ENCODE measurements at regions not wholly inside any gene's neighbourhood (a gene's known extent, or its start where the extent isn't known, plus 50 kb on each side); places are given as distances from the start of the nearest gene placed in this dataset.
A peak's percentile ranks its signal among the peaks of the same experiment; 100 is the strongest.

DNA sequence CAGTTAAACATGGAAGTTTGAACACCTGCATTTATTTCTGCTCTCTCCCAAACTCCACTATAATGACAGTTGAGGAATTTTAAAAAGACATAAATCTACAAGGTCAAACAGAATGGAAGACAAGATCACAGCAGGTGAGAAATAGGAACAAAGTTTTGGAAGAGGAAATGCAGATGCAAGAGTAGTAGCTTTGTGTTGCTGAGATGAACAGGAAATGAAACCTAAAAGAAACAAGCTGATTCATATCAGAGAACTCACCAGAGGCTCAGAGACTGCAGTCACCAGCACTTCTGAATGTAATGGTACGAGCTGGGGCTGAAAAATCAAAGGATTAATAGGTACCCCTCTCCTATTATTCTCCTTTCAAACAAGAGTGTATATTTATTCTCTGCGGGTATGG lies 459.9 kb downstream of the RAP2B start:
- Mint-ChIP-seq H3K36me3 (no peaks in the 10 kb centered on the region), H3K27me3 (no peaks in the 10 kb centered on the region), H3K4me1 (peaks cover 24 to 44% (median 42%) of the 10 kb centered on the region in 4 donors), H3K27ac (peak overlapping the region in 5 of 10 donors; percentile 44 to 88 (median 73)), H3K4me3 (peak overlapping the region in 9 of 10 donors; percentile 11 to 68 (median 52)), H3K9me3 (peaks cover 0 to 9% (median 0%) of the 10 kb centered on the region in 9 donors)
- POLR2A ChIA-PET, result interaction anchor here (0.5 to 1.9 kb wide), 2 partner anchors 219 to 461 kb away, joined by 6 to 7 read pairs; no protein-coding TSS in a partner anchor
- DNase-seq (peak in 2 of 10 donors; percentile 15 to 21), ATAC-seq (peak in 1 of 2 donors; percentile 54)

DNA sequence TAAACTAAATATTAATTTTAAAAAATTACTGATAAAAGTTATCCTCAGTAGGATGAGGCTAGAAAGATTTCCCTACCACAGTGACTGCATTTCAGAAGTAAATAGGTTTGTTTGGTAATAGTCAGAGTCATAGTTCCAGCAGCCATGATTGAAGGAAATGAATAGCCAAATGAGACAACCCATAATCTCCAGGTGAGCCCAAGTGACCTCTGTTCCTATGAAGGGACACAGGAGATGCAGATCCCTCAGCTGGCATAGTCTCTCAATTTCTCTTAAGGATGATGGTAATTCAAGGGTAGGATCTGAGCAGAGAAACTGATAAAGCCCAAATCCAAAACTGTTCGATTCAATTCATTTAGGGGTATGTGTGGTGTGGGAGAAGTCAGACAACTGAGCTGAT lies 461.8 kb downstream of the RAP2B start:
- H3K4me3 Mint-ChIP-seq, result peak overlapping the region in 8 of 10 donors; percentile 24 to 69 (median 58)
- H3K4me1 Mint-ChIP-seq, result peaks cover 26 to 56% (median 50%) of the 10 kb centered on the region in 4 donors

DNA sequence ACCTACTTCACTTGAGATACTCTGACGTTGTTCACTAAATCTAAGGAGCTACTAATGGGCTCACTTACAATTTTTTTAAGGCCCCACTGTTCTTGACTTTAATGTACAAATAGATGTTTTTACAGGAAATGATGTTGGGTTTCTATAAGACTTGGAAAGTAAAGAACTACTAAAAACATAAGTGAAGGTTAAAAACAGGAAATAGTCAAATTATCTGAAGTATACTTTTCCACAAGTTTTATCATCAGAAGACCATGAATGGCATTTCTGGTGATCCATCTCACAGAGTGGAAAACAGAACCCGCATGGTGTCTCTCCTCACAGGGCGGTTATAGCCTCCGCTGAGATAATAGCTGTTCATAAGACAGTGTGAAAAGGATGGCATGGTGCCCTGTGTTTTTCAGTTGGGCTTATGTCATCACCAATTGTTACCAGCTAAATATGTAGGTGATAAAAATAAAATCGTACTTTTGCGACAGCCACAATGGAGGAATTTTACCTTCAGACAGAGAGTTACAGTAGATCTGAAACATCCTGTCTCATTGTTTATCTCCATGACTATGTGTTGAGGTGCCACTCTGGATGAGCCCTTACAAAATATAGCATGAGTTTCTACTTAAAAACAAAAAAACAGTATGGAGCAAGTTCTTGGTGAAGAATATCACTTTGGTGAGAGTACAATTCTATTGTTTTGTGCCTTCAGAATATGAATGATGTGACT lies 462.4 kb downstream of the RAP2B start:
- H3K36me3 Mint-ChIP-seq, result no peaks in the 10 kb centered on the region
- DNase-seq, result peak in 7 of 10 donors; percentile 5 to 63 (median 32)
- H3K4me1 Mint-ChIP-seq, result peaks cover 26 to 59% (median 53%) of the 10 kb centered on the region in 4 donors
- peak overlapping the region in 9 of 10 donors; percentile 9 to 69 (median 55) for H3K4me3 Mint-ChIP-seq
- peaks cover 0 to 9% (median 0%) of the 10 kb centered on the region in 9 donors for H3K9me3 Mint-ChIP-seq
- H3K27ac Mint-ChIP-seq, result peak overlapping the region; percentile 44 to 93 (median 82)
- POLR2A ChIA-PET, result interaction anchor here (0.7 to 1.2 kb wide), 2 partner anchors 461 to 463 kb away, joined by 3 to 7 read pairs; no protein-coding TSS in a partner anchor
- H3K27me3 Mint-ChIP-seq, result no peaks in the 10 kb centered on the region
- ATAC-seq, result peak; percentile 76 to 79

More for the DNA sequence above, 461.8 kb downstream of the RAP2B start:
- POLR2A ChIA-PET, result interaction anchor here (0.7 to 1.2 kb wide), 2 partner anchors 460 to 463 kb away, joined by 3 to 7 read pairs; no protein-coding TSS in a partner anchor
- no peak for DNase-seq
- Mint-ChIP-seq H3K27me3 (no peaks in the 10 kb centered on the region), H3K9me3 (peaks cover 0 to 9% (median 0%) of the 10 kb centered on the region in 9 donors), H3K27ac (peak overlapping the region; percentile 44 to 93 (median 82)), H3K36me3 (no peaks in the 10 kb centered on the region)
- no peak for ATAC-seq

DNA sequence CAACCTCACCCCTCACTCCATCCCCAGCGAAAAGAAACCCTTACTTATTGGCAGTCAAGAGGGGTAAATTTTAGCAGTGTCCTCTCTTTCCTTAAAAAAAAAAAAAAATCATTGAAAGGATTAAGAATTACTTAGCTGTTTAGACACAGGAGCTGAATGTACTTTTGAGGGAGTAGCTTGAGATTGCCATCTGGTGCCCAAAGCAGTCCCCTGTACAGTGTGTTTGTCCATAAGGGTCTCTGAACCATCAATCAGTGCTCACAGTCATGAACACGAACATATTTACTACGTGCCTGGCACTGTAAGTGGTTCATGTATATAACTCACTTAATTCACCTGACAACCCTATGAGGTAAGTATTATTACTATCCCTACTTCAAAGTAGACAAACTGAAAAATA lies 463.5 kb downstream of the RAP2B start:
- POLR2A ChIA-PET, result interaction anchor here (0.9 kb wide), 1 partner anchor 9 kb away, joined by 4 read pairs; no protein-coding TSS in a partner anchor
- Mint-ChIP-seq H3K9me3 (peaks cover 0 to 9% (median 0%) of the 10 kb centered on the region in 9 donors), H3K27ac (peak overlapping the region in 2 of 10 donors; percentile 11 to 40), H3K4me3 (no peak overlapping the region), H3K36me3 (no peaks in the 10 kb centered on the region), H3K4me1 (peaks cover 31 to 62% (median 54%) of the 10 kb centered on the region in 4 donors), H3K27me3 (no peaks in the 10 kb centered on the region)
- ATAC-seq, result no peak
- DNase-seq, result no peak

DNA sequence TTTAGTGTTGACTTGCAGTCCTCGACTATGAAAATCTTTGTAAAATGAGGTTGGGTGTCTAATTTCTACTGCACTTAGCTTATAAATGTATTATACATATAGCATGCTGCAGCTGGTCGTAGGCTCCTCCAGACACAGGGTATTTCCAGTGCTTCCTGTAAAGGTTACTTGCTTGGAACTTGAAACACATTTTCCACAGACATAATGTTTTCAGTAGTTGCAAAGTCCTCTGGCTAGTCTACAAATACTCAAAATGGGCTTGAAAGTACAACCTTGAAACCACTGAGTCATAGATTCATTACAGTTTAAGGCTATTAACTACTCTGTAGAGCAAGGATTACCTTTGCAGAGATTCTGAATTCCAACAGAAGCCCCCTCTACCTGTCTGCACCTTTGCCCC lies 464.1 kb downstream of the RAP2B start:
- POLR2A ChIA-PET, result no interaction called here
- Mint-ChIP-seq H3K9me3 (peaks cover 0 to 4% (median 0%) of the 10 kb centered on the region in 9 donors), H3K4me3 (no peak overlapping the region), H3K27me3 (no peaks in the 10 kb centered on the region), H3K4me1 (peaks cover 28 to 58% (median 51%) of the 10 kb centered on the region in 4 donors), H3K27ac (no peak overlapping the region), H3K36me3 (no peaks in the 10 kb centered on the region)
- DNase-seq, result no peak
- no peak for ATAC-seq

DNA sequence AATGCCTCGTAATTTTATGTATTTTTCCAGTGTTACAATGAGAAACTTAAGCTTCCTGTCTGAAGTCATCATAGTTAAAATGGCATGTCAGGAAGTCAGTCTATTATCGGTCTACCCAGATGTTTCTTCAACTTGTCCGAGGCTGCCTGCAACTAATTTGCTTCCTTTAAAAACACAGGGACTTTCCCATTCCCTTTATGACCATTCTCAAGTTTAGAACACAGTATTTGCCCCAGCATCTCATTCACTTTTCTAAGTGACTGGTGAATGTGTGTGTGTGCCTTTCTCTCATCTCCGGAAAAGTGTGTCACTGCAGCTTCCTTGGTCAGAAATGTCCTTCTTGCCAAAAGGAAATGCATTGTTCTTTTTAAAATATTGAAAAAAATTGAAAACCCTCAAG lies 466.6 kb downstream of the RAP2B start:
- Mint-ChIP-seq H3K9me3 (no peaks in the 10 kb centered on the region), H3K27me3 (no peaks in the 10 kb centered on the region), H3K36me3 (no peaks in the 10 kb centered on the region), H3K27ac (peak overlapping the region in 4 of 10 donors; percentile 5 to 20 (median 16)), H3K4me1 (peaks cover 23 to 36% (median 28%) of the 10 kb centered on the region in 4 donors), H3K4me3 (peak overlapping the region in 7 of 10 donors; percentile 23 to 54 (median 39))
- POLR2A ChIA-PET, result no interaction called here
- no peak for DNase-seq
- ATAC-seq, result no peak

DNA sequence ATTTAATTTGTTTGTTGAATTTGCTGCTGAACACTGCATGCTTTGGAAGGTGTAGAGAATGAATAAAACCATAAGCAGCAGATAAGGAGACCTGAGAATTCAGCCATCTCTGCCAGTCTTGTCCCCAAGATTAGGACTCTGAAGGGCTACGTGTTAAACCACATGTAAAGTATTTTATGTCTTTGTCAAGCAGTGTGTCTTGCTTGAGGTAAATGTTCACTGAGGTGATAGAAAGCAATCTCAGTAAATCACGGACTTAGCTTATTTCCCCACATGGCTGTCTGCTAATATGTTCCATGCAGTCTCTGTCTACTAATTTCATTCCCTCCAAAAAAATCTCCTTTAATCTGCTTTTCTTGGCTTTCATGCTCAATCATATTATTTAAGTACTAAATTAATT lies 467.1 kb downstream of the RAP2B start:
- H3K4me3 Mint-ChIP-seq, result no peak overlapping the region
- POLR2A ChIA-PET, result no interaction called here
- no peaks in the 10 kb centered on the region for H3K27me3 Mint-ChIP-seq

DNA sequence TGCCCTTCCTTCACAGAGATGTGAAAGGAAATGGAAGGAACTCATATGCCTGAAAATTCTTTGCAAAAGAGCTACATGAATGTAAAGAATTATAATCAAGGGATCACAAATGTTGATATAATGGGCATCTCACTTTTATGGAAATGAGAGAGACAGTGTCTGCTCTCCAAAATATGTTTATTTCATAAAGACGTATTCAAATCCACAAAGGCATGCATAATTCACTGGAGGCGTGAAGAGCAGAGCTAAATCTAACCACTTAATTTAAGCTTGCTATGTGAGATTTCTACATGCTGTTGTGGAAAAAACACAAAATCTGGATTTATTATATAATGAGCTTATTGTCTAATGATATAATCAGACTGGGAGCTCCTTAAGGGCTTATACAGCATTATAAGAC lies 469.1 kb downstream of the RAP2B start:
- no peak overlapping the region for H3K27ac Mint-ChIP-seq
- H3K9me3 Mint-ChIP-seq, result no peaks in the 10 kb centered on the region
- ATAC-seq (no peak), DNase-seq (no peak)
- H3K36me3 Mint-ChIP-seq, result no peaks in the 10 kb centered on the region
- H3K4me3 Mint-ChIP-seq, result no peak overlapping the region
- POLR2A ChIA-PET, result interaction anchor here (1.3 kb wide), 1 partner anchor 470 kb away, joined by 4 read pairs; no protein-coding TSS in a partner anchor
- H3K4me1 Mint-ChIP-seq, result peaks cover 10 to 18% (median 17%) of the 10 kb centered on the region in 4 donors
- no peaks in the 10 kb centered on the region for H3K27me3 Mint-ChIP-seq

More for the DNA sequence above, 467.1 kb downstream of the RAP2B start:
- ATAC-seq, result no peak
- no peaks in the 10 kb centered on the region for H3K36me3 Mint-ChIP-seq
- H3K4me1 Mint-ChIP-seq, result peaks cover 18 to 32% (median 24%) of the 10 kb centered on the region in 4 donors
- no peaks in the 10 kb centered on the region for H3K9me3 Mint-ChIP-seq
- no peak for DNase-seq
- H3K27ac Mint-ChIP-seq, result peak overlapping the region in 1 of 10 donors; percentile 5

DNA sequence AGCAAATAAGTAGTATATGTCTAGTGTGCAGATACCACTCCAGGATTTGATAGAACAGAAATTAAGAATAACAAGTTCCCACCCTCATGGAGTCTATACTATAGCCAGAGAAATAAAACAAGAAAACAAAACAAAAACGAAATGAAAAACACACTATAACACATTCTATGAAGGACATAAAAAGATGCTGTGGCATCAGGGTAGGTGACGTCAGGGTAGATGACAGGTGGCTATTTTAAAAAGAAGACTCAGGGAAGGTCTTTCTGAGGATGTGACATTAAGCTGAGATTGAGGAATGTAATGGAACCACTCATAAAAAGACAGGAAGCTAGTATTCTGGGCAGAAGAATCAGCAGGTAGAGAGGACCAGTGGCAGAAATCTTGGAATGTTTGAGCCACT lies 469.6 kb downstream of the RAP2B start:
- no peak for ATAC-seq
- Mint-ChIP-seq H3K36me3 (no peaks in the 10 kb centered on the region), H3K9me3 (no peaks in the 10 kb centered on the region), H3K4me1 (peaks cover 10 to 18% (median 16%) of the 10 kb centered on the region in 4 donors), H3K27ac (no peak overlapping the region), H3K27me3 (no peaks in the 10 kb centered on the region), H3K4me3 (no peak overlapping the region)
- POLR2A ChIA-PET, result no interaction called here
- no peak for DNase-seq

DNA sequence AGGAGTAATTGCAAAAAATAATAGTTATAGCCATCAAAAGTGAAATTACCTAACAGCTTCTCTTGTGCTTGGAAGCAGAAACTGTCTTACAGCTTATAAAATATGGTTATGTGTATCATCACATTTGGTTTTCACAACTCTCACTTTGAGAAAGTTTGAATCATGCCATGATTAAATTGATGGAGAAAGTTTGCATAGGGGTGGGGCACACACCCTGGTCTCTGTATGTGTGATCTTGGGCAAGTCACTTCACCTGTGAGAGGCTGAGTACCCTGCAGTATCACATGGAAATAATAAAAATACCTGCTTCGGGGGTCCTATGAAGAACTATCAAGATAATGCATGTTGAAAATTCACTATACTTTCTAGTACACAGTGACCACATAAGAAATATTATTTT lies 471.4 kb downstream of the RAP2B start:
- Mint-ChIP-seq H3K27me3 (no peaks in the 10 kb centered on the region), H3K27ac (no peak overlapping the region), H3K9me3 (no peaks in the 10 kb centered on the region), H3K4me1 (peaks cover 5 to 14% (median 12%) of the 10 kb centered on the region in 4 donors), H3K4me3 (no peak overlapping the region), H3K36me3 (no peaks in the 10 kb centered on the region)
- ATAC-seq, result no peak
- DNase-seq, result no peak
- POLR2A ChIA-PET, result no interaction called here

DNA sequence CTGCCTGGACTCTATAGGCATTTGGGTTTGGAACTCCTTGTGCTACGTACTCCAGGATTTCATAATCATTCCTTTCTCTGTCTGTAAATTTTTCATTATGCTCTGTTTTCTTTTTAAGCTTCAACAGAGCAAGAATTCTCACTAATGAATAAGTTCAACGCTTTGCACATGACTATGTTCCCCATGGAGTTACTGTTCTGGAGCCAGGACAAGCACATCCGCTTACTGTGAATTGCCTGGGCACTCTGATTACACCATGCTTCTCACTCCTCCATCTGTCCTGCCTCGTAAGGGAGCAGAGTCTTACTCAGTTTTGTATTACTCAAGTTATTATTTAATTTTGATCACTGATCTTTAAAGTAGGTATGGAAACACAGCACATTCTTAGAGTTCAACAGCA lies 472.7 kb downstream of the RAP2B start:
- H3K4me1 Mint-ChIP-seq, result peaks cover 0 to 14% (median 4%) of the 10 kb centered on the region in 4 donors
- no peaks in the 10 kb centered on the region for H3K27me3 Mint-ChIP-seq
- no peak overlapping the region for H3K27ac Mint-ChIP-seq
- DNase-seq, result no peak
- no peak for ATAC-seq
- H3K9me3 Mint-ChIP-seq, result no peaks in the 10 kb centered on the region
- H3K36me3 Mint-ChIP-seq, result no peaks in the 10 kb centered on the region
- POLR2A ChIA-PET, result interaction anchor here (1.1 kb wide), 1 partner anchor 9 kb away, joined by 4 read pairs; no protein-coding TSS in a partner anchor
- no peak overlapping the region for H3K4me3 Mint-ChIP-seq

DNA sequence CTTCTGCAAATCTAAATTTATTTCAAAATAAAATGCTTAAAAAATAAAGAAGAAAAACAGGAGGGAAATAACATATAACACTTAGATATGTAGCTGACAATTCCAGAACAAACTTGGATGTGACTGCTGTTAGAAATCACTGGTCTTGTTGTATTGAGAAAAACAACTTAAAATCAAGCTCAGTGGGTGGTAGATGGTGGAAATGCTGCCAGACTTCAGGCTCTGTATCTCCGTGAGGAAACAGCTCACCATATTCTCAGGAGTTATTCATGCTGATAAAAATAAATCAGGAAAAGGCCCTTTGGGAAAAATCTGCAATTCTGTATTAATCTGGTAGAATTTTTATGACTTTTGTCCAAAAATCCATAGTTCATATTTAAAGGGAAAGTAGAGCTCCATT lies 477.6 kb downstream of the RAP2B start:
- Mint-ChIP-seq H3K4me3 (no peak overlapping the region), H3K27me3 (no peaks in the 10 kb centered on the region), H3K36me3 (peaks cover 0 to 5% (median 0%) of the 10 kb centered on the region in 3 donors), H3K4me1 (peaks cover 18 to 40% (median 35%) of the 10 kb centered on the region in 4 donors), H3K9me3 (peaks cover 0 to 12% (median 5%) of the 10 kb centered on the region in 9 donors), H3K27ac (no peak overlapping the region)
- POLR2A ChIA-PET, result no interaction called here
- DNase-seq, result no peak
- ATAC-seq, result no peak
